Astrocyte of the cerebellum (primary cell): ENCODE measurements at regions not wholly inside any gene's neighbourhood (a gene's known extent, or its start where the extent isn't known, plus 50 kb on each side); places are given as distances from the start of the nearest gene placed in this dataset.

ENCODE experiments used
- DNase-seq: peaks from one replicate; pipeline ENCODE4 v3.0.0-alpha.2; 2011; ENCODE audit warnings: low read depth
- H3K4me3 ChIP-seq: 2 replicates; pipeline ENCODE4 v1.5.1; 2011; ENCODE audit warnings: mild to moderate bottlenecking, low read depth, low read length, moderate library complexity
- CTCF ChIP-seq: IDR thresholded peaks from 2 replicates; pipeline ENCODE4 v1.5.1; 2012; ENCODE audit warnings: low read length, low read depth, moderate library complexity, mild to moderate bottlenecking; ENCODE audit errors: missing control alignments
- in situ Hi-C: cut with HindIII; loops from 2 replicates; pipeline ENCODE4 v1.10.0; 2017; ENCODE audit warnings: low sequenced_read_pairs

DNA sequence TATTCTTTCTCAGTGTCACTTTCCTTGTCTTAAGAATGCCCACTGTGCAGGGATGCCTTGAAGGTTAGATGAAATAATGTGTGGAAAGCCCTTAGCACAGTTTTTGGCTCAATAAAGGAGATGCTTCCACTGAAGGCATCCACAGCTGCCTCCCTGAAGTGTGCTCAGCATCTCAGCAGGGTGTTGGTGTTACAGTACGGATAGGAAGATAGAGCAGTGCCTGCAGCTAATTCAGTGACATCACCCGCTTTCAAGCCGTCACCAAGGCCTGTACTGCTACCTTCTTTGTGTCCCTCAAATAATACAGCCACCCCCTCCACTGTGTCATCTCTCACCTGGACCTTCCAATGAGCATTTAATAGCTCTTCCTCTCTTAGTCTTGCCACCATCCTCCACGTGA lies 59.0 kb downstream of the NDUFS5 start:
- no peak for TF ChIP-seq CTCF
- H3K4me3 ChIP-seq: no peak overlapping the region
- DNase-seq: no peak
- in situ Hi-C loops: loop anchor here (25.0 kb wide), 1 partner anchor 223 kb away; the partner anchor contains the start of genes MYCBP and RRAGC

- DNase-seq: no peak
- TF ChIP-seq CTCF: no peak
- H3K4me3 ChIP-seq: no peak overlapping the region
- in situ Hi-C loops: loop anchor here (25.0 kb wide), 1 partner anchor 224 kb away; the partner anchor contains the start of genes MYCBP and RRAGC
Observed at GRCh38 chr1:39086386-39086785, 60.2 kb downstream of the NDUFS5 start.

- no peak for TF ChIP-seq CTCF
- DNase-seq: no peak
- in situ Hi-C loops: loop anchor here (25.0 kb wide), 1 partner anchor 225 kb away; the partner anchor contains the start of genes MYCBP and RRAGC
- H3K4me3 ChIP-seq: no peak overlapping the region
Observed at GRCh38 chr1:39086865-39087409, 60.8 kb downstream of the NDUFS5 start.

DNA sequence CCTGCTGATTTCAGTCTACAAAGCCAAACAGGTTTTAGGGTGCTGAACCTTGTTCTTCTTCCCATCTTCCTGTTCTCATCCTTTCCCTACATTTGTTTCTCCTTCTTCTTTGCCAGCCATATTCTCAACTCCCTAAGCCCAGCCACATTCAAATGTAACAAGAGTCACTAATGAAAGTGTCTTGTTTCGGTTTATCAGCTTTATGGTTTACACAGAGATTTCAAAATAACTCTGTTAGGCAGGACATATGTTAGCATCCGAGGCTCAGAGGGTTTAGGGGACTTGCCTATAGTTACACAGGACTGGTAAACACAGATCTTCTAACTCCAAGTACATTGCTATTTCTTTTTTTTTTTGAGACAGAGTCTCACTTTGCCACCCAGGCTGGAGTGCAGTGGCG lies 61.3 kb downstream of the NDUFS5 start:
- no peak overlapping the region for H3K4me3 ChIP-seq
- no peak for TF ChIP-seq CTCF
- in situ Hi-C loops: loop anchor here (25.0 kb wide), 1 partner anchor 225 kb away; the partner anchor contains the start of genes MYCBP and RRAGC
- DNase-seq: no peak

- no peak overlapping the region for H3K4me3 ChIP-seq
- in situ Hi-C loops: loop anchor here (25.0 kb wide), 1 partner anchor 226 kb away; the partner anchor contains the start of genes MYCBP and RRAGC
- no peak for TF ChIP-seq CTCF
- DNase-seq: no peak
Observed at GRCh38 chr1:39088658-39089057, 62.5 kb downstream of the NDUFS5 start.

DNA sequence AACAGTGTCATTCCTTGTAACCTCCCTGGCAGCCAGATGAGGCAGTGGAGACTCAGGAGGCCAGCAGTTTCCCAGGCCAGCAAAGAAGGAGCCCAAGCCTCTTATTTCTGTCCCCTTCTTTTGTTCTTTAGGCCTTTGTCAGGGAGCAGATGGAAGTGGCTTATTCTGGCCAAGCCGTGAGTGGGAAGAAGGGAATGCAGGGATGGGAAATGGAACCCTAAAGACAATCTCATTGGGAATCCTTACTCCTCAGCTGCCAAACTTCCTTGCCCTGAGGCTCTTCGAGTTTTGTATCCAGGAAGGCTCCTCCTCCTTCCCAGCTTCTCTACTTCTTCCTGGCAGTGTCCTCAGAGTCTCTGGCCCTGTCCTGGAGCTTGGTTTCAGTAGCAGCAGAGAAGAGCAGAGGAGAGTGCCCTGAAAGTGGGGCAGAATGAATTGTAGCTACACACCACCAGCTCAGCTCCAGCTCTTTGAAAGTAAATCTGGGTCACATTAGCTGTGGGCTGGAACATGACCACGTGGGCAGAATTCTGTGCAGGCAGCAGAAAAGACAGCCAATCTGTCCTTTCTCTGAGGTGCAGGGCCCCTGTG lies 63.9 kb downstream of the NDUFS5 start:
- no peak for DNase-seq
- TF ChIP-seq CTCF: no peak
- in situ Hi-C loops: loop anchor here (25.0 kb wide), 1 partner anchor 228 kb away; the partner anchor contains the start of genes MYCBP and RRAGC
- no peak overlapping the region for H3K4me3 ChIP-seq
